ENCODE measurements at regions not wholly inside any gene's neighbourhood (a gene's known extent, or its start where the extent isn't known, plus 50 kb on each side); places are given as distances from the start of the nearest gene placed in this dataset.

DNA sequence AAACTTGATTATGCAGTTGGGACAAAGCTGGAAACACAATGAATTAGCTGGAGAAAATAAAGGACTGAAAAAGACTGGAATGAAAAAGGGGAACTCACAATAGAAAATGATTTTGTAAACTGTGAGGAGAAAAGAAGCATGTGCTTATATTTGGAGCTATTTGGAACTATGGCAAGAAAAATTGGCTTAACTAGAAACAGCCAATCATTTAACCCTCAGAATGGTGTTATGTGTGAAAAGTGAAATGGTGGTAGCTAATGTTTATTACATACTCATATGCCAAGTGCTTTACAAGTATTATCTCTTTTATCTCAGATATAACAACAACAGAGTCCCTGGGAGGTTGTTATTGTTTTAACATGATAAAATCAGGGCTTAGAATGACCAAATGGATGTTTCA, 583.1 kb upstream of the SEL1L start:
- Histone ChIP-seq H3K9me2 (ENCODE audit: insufficient read depth, low read length) (no peaks in the 10 kb centered on the region), H3F3A (ENCODE audit: insufficient read depth, low read length, poor library complexity, severe bottlenecking) (no peaks in the 10 kb centered on the region), H3K27ac (ENCODE audit: low read length) (no peak overlapping the region), H3K27me3 (ENCODE audit: insufficient read depth, low read depth, low read length) (no peaks in the 10 kb centered on the region), H3K9ac (ENCODE audit: low read length) (no peak overlapping the region), H3K36me3 (ENCODE audit: insufficient read depth, low read length) (no peaks in the 10 kb centered on the region), H3K9me3 (ENCODE audit: low read length) (no peaks in the 10 kb centered on the region), H2AFZ (ENCODE audit: low read depth, low read length) (no peak overlapping the region), H3K79me2 (replicated peaks; ENCODE audit: insufficient read depth, low read length) (no peaks in the 10 kb centered on the region), H3K4me2 (ENCODE audit: low read length) (no peak overlapping the region), H3K4me3 (ENCODE audit: low read length) (no peak overlapping the region), H4K20me1 (ENCODE audit: insufficient read depth) (no peaks in the 10 kb centered on the region)
- TF ChIP-seq EP300 (conservative IDR thresholded peaks at IDR 0.05; ENCODE audit: poor library complexity, severe bottlenecking) (no peak), CTCF (IDR thresholded peaks at IDR 0.05; ENCODE audit: poor library complexity, severe bottlenecking) (no peak), POLR2AphosphoS5 (IDR thresholded peaks at IDR 0.05) (no peak), SMC3 (conservative IDR thresholded peaks at IDR 0.05; ENCODE audit: poor library complexity) (no peak), RAD21 (conservative IDR thresholded peaks at IDR 0.05) (no peak), MXI1 (conservative IDR thresholded peaks at IDR 0.05; ENCODE audit: poor library complexity, severe bottlenecking) (no peak), EZH2 (IDR thresholded peaks at IDR 0.05; ENCODE audit: borderline replicate concordance, insufficient read depth, low read length, poor library complexity, severe bottlenecking) (no peak), REST (IDR thresholded peaks at IDR 0.05; ENCODE audit: borderline replicate concordance) (no peak), TAF1 (IDR thresholded peaks at IDR 0.05; ENCODE audit: low read depth) (no peak)

DNA sequence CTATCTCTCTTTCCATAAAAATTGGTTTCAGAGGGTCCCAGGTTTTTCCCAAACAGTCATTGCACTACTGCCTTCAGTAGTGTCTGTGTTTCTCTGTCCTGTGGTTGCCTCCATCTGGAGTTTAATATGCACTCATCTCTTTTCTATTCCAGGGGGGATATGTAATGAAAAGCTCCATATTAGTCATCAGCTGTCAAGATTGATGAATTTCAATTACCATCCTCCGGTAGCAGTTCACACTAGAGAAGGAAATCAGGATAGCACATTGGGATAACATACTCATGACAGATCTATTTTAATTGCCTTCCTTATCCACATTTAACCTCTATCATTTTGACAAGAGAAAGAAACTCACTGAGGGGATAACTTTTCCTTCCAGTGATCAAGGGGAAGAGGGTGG, 589.0 kb upstream of the SEL1L start:
- Histone ChIP-seq H4K20me1 (ENCODE audit: insufficient read depth) (no peaks in the 10 kb centered on the region), H3K9ac (ENCODE audit: low read length) (no peak overlapping the region), H3K27me3 (ENCODE audit: insufficient read depth, low read depth, low read length) (no peaks in the 10 kb centered on the region), H2AFZ (ENCODE audit: low read depth, low read length) (no peak overlapping the region), H3K36me3 (ENCODE audit: insufficient read depth, low read length) (no peaks in the 10 kb centered on the region), H3K79me2 (replicated peaks; ENCODE audit: insufficient read depth, low read length) (no peaks in the 10 kb centered on the region), H3K9me3 (ENCODE audit: low read length) (no peaks in the 10 kb centered on the region), H3K4me2 (ENCODE audit: low read length) (peak overlapping the region; percentile 16), H3F3A (ENCODE audit: insufficient read depth, low read length, poor library complexity, severe bottlenecking) (no peaks in the 10 kb centered on the region), H3K9me2 (ENCODE audit: insufficient read depth, low read length) (no peaks in the 10 kb centered on the region), H3K4me3 (ENCODE audit: low read length) (peak overlapping the region; percentile 20), H3K27ac (ENCODE audit: low read length) (peak overlapping the region; percentile 66)
- TF ChIP-seq POLR2AphosphoS5 (IDR thresholded peaks at IDR 0.05), result peak; percentile 52
- peak; percentile 90 for TF ChIP-seq REST (IDR thresholded peaks at IDR 0.05; ENCODE audit: borderline replicate concordance)
- TF ChIP-seq TAF1 (IDR thresholded peaks at IDR 0.05; ENCODE audit: low read depth), result no peak
- no peak for TF ChIP-seq RAD21 (conservative IDR thresholded peaks at IDR 0.05)
- peak; percentile 81 for TF ChIP-seq EP300 (conservative IDR thresholded peaks at IDR 0.05; ENCODE audit: poor library complexity, severe bottlenecking)
